Activated CD4-positive, alpha-beta T cell treated with anti-CD3 and anti-CD28 coated beads for 36 hours (primary cell): ENCODE measurements at regions not wholly inside any gene's neighbourhood (a gene's known extent, or its start where the extent isn't known, plus 50 kb on each side); places are given as distances from the start of the nearest gene placed in this dataset.

Source experiments
- ATAC-seq: fragments of 200-7000 bp; cut with Tn5 transposase; one replicate; pipeline ENCODE4 v1.10.0; 2021; ENCODE audit warnings: mild to moderate bottlenecking, moderate library complexity
- CTCF ChIA-PET: fragments of 350-600 bp; sonication (Branson Sonifier 250); formaldehyde crosslinking; loops from one replicate; lab custom pipeline; 2021; ENCODE audit warnings: antibody characterized with exemption; lab: Charles Lee
- POLR2A ChIA-PET: fragments of 350-600 bp; sonication (Branson Sonifier 250); formaldehyde crosslinking; loops from one replicate; lab custom pipeline; 2021; ENCODE audit warnings: antibody characterized with exemption, inconsistent platforms; lab: Charles Lee
- DNase-seq: peaks from one replicate; pipeline ENCODE4 v3.0.0-alpha.2; 2020
- H3K27ac Mint-ChIP-seq: one replicate; pipeline ENCODE4 v1.8.0; 2021; ENCODE audit warnings: mixed read lengths
- H3K27me3 Mint-ChIP-seq: one replicate; pipeline ENCODE4 v1.8.0; 2021; ENCODE audit warnings: mixed read lengths
- H3K36me3 Mint-ChIP-seq: one replicate; pipeline ENCODE4 v1.8.0; 2021; ENCODE audit warnings: low read depth, mixed read lengths
- H3K4me1 Mint-ChIP-seq: one replicate; pipeline ENCODE4 v1.8.0; 2021; ENCODE audit warnings: mixed read lengths
- H3K4me3 Mint-ChIP-seq: one replicate; pipeline ENCODE4 v1.8.0; 2021; ENCODE audit warnings: mild to moderate bottlenecking, moderate library complexity, mixed read lengths
- H3K9me3 Mint-ChIP-seq: one replicate; pipeline ENCODE4 v1.8.0; 2021; ENCODE audit warnings: low read depth, mixed read lengths
- intact Hi-C, 2 experiments: fragments of 100-400 bp; cut with DNase I in 1 of 2; cut with micrococcal nuclease in 1 of 2; formaldehyde crosslinking; loops; one replicate each; pipeline versions ENCODE4 v1.14.2 to v1.15.1; 2022 to 2024; cut with DNase I, micrococcal nuclease

GRCh38 chr3:174436367-174436766 lies 422.8 kb upstream of the NAALADL2 start:
- ChIA-PET CTCF (no interaction called here), POLR2A (no interaction called here)
- peaks cover 15% of the 10 kb centered on the region for H3K27me3 Mint-ChIP-seq
- H3K9me3 Mint-ChIP-seq: no peaks in the 10 kb centered on the region
- no peaks in the 10 kb centered on the region for H3K36me3 Mint-ChIP-seq
- DNase-seq: no peak
- H3K27ac Mint-ChIP-seq: no peak overlapping the region
- intact Hi-C loops: no loop called here
- peaks cover 9% of the 10 kb centered on the region for H3K4me1 Mint-ChIP-seq
- ATAC-seq: no peak
- H3K4me3 Mint-ChIP-seq: no peak overlapping the region

- CTCF ChIA-PET: no interaction called here
- H3K36me3 Mint-ChIP-seq: no peaks in the 10 kb centered on the region
- intact Hi-C loops: no loop called here
- H3K9me3 Mint-ChIP-seq: no peaks in the 10 kb centered on the region
- H3K27ac Mint-ChIP-seq: no peak overlapping the region
- no peak for DNase-seq
- no peak for ATAC-seq
- peaks cover 15% of the 10 kb centered on the region for H3K4me1 Mint-ChIP-seq
- H3K4me3 Mint-ChIP-seq: no peak overlapping the region
- POLR2A ChIA-PET: no interaction called here
- peaks cover 22% of the 10 kb centered on the region for H3K27me3 Mint-ChIP-seq
Measured at GRCh38 chr3:174438501-174439145, 420.5 kb upstream of the NAALADL2 start.

GRCh38 chr3:174439331-174440252 lies 419.5 kb upstream of the NAALADL2 start:
- Mint-ChIP-seq H3K9me3 (no peaks in the 10 kb centered on the region), H3K4me1 (peaks cover 15% of the 10 kb centered on the region), H3K4me3 (peak overlapping the region; percentile 55), H3K27ac (no peak overlapping the region), H3K36me3 (no peaks in the 10 kb centered on the region), H3K27me3 (peaks cover 20% of the 10 kb centered on the region)
- DNase-seq (no peak), ATAC-seq (no peak)
- ChIA-PET CTCF (no interaction called here), POLR2A (no interaction called here)
- intact Hi-C loops: no loop called here

- DNase-seq (no peak), ATAC-seq (no peak)
- ChIA-PET POLR2A (no interaction called here), CTCF (interaction anchor here (1.5 kb wide), 1 partner anchor 155 kb away, joined by 3 read pairs; no protein-coding TSS in a partner anchor)
- H3K4me1 Mint-ChIP-seq: peaks cover 15% of the 10 kb centered on the region
- peak overlapping the region; percentile 55 for H3K4me3 Mint-ChIP-seq
- H3K27me3 Mint-ChIP-seq: peaks cover 20% of the 10 kb centered on the region
- intact Hi-C loops: no loop called here
- no peaks in the 10 kb centered on the region for H3K36me3 Mint-ChIP-seq
- no peak overlapping the region for H3K27ac Mint-ChIP-seq
- no peaks in the 10 kb centered on the region for H3K9me3 Mint-ChIP-seq
Measured at GRCh38 chr3:174440253-174440701, 418.9 kb upstream of the NAALADL2 start.

DNA sequence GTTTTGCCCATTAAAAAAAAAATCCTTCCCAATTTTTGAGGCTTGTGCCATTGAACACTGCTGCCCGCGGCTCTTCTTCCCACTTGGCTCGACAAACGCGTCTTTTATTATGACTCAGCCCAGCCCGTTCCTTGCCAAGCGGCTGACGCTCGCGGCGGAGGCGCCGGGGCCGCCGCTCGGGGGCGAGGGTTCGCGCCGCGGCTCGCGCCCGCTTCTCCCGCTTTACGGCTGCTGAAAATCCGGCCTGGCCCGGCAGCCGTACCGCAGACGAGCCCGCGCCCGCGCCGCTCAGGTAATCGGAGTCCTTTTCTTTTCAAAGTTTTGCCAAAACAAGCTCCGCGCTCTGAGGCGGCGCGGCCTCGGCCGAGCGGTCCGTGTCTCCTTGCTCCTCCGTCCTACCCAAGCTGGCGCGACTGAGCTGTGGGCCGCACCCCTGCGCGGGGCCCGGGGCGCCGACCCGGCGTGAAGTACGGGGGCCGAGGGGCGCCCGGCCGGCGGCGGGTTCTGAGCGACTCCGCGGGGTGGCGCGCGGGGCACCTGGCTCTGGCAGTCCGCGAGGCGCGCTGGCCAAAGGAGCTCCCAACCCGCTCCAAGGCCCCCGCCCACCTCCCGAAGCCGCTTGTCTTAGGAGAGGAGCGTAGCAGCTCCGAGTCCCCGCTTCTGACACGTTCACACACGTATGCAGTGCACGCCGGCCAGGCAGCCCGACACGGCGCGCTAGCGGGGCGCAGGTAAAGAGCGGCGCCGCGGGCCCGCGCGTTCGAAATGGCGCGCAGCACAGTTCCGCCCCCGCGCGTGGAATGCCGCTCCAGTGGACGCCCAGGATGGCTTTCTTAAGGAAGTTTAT lies 418.2 kb upstream of the NAALADL2 start:
- POLR2A ChIA-PET: interaction anchor here (0.5 kb wide), 1 partner anchor 10 kb away, joined by 14 read pairs; no protein-coding TSS in a partner anchor
- H3K4me1 Mint-ChIP-seq: peaks cover 15% of the 10 kb centered on the region
- peak; percentile 82 for DNase-seq
- ATAC-seq: peak; percentile 84
- peak overlapping the region; percentile 72 for H3K4me3 Mint-ChIP-seq
- peaks cover 20% of the 10 kb centered on the region for H3K27me3 Mint-ChIP-seq
- intact Hi-C loops: no loop called here
- H3K9me3 Mint-ChIP-seq: no peaks in the 10 kb centered on the region
- CTCF ChIA-PET: interaction anchor here (1.5 kb wide), 1 partner anchor 155 kb away, joined by 3 read pairs; no protein-coding TSS in a partner anchor
- H3K27ac Mint-ChIP-seq: peak overlapping the region; percentile 55
- H3K36me3 Mint-ChIP-seq: no peaks in the 10 kb centered on the region

DNA sequence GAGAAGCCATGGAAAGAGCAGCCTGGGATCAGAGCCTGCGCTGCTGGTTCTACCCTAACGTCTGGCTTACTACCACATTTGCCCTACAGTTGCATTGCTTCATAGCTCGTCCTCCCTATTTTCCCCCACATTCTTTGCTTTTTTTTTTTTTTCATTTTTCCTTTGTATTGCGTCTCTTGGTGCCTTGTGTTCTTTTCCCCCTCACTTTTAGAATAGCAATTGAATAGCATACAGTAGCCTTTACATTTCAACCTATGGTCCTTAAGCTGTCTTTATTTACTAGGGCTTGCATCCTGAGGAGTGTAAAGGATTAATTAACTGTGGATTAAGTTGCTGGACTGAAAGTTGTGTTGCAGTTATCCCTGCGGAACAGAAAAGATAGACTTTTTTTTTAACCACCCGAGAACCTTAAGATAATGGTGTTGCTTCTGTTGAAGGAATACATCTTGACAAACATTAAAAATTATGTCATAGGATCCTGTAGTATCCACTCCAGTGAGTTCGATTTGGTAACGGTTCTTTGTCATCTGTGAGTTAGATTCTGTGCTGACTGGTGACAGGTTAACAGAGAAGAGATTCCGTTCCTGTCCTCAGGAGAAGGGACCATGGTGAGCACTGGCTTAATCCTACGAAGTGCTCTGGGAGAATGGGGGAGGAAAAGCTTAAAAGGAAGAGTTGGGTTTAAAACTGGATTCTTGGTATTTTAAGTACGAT lies 417.4 kb upstream of the NAALADL2 start:
- no peak for ATAC-seq
- H3K9me3 Mint-ChIP-seq: no peaks in the 10 kb centered on the region
- CTCF ChIA-PET: interaction anchor here (0.7 to 1.5 kb wide), 2 partner anchors 156 to 797 kb away, joined by 3 read pairs; no protein-coding TSS in a partner anchor
- peak overlapping the region; percentile 55 for H3K27ac Mint-ChIP-seq
- H3K36me3 Mint-ChIP-seq: no peaks in the 10 kb centered on the region
- no peak for DNase-seq
- H3K4me1 Mint-ChIP-seq: peaks cover 15% of the 10 kb centered on the region
- peaks cover 20% of the 10 kb centered on the region for H3K27me3 Mint-ChIP-seq
- intact Hi-C loops: no loop called here
- POLR2A ChIA-PET: no interaction called here
- peak overlapping the region; percentile 72 for H3K4me3 Mint-ChIP-seq

- ATAC-seq: no peak
- Mint-ChIP-seq H3K9me3 (no peaks in the 10 kb centered on the region), H3K27ac (no peak overlapping the region), H3K4me3 (no peak overlapping the region), H3K27me3 (peaks cover 20% of the 10 kb centered on the region), H3K4me1 (peaks cover 15% of the 10 kb centered on the region), H3K36me3 (no peaks in the 10 kb centered on the region)
- no peak for DNase-seq
- CTCF ChIA-PET: interaction anchor here (0.7 kb wide), 1 partner anchor 797 kb away, joined by 3 read pairs; no protein-coding TSS in a partner anchor
- POLR2A ChIA-PET: no interaction called here
- intact Hi-C loops: no loop called here
Measured at GRCh38 chr3:174442302-174442682, 416.8 kb upstream of the NAALADL2 start.

- H3K36me3 Mint-ChIP-seq: no peaks in the 10 kb centered on the region
- H3K4me3 Mint-ChIP-seq: no peak overlapping the region
- intact Hi-C loops: no loop called here
- H3K4me1 Mint-ChIP-seq: peaks cover 15% of the 10 kb centered on the region
- ChIA-PET POLR2A (no interaction called here), CTCF (interaction anchor here (0.5 kb wide), 1 partner anchor 259 kb away, joined by 3 read pairs; no protein-coding TSS in a partner anchor)
- peaks cover 15% of the 10 kb centered on the region for H3K27me3 Mint-ChIP-seq
- DNase-seq: no peak
- ATAC-seq: no peak
- H3K9me3 Mint-ChIP-seq: peaks cover 6% of the 10 kb centered on the region
- no peak overlapping the region for H3K27ac Mint-ChIP-seq
Measured at GRCh38 chr3:174444391-174444790, 414.7 kb upstream of the NAALADL2 start.

- H3K9me3 Mint-ChIP-seq: peaks cover 10% of the 10 kb centered on the region
- ChIA-PET CTCF (no interaction called here), POLR2A (no interaction called here)
Measured at GRCh38 chr3:174457758-174458157, 401.4 kb upstream of the NAALADL2 start.

DNA sequence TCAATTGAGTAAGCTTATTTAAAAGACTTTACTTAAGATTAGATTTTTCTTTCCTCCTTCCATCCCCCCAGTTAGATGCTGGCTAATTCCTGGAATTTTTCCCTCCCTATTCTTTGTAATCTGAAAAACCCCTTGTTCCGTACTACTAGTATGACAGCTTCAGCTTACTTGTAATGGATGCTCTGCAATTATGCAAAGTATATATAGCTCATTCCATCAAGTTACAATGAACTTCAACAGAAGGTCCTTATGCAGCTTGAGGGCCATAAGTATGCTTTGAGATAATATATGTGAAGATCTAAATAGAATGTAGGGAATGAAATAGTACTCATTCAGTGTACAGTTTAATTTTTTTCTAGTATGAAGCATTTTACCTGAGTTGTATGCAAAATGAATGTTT lies 398.3 kb upstream of the NAALADL2 start:
- no peaks in the 10 kb centered on the region for H3K27me3 Mint-ChIP-seq
- no peak overlapping the region for H3K27ac Mint-ChIP-seq
- H3K9me3 Mint-ChIP-seq: peaks cover 1% of the 10 kb centered on the region
- ATAC-seq (no peak), DNase-seq (no peak)
- no peak overlapping the region for H3K4me3 Mint-ChIP-seq
- H3K4me1 Mint-ChIP-seq: no peaks in the 10 kb centered on the region
- intact Hi-C loops: no loop called here
- ChIA-PET CTCF (interaction anchor here (0.8 kb wide), 2 partner anchors 33 to 121 kb away, joined by 3 read pairs; no protein-coding TSS in a partner anchor), POLR2A (interaction anchor here (0.6 kb wide), 1 partner anchor 8 kb away, joined by 5 read pairs; no protein-coding TSS in a partner anchor)
- H3K36me3 Mint-ChIP-seq: no peaks in the 10 kb centered on the region

More at GRCh38 chr3:174457758-174458157, 401.4 kb upstream of the NAALADL2 start:
- Mint-ChIP-seq H3K4me3 (no peak overlapping the region), H3K4me1 (no peaks in the 10 kb centered on the region), H3K27ac (no peak overlapping the region), H3K27me3 (no peaks in the 10 kb centered on the region), H3K36me3 (no peaks in the 10 kb centered on the region)
- DNase-seq (no peak), ATAC-seq (no peak)
- intact Hi-C loops: no loop called here
